GM18517 (cell line): ENCODE measurements at regions not wholly inside any gene's neighbourhood (a gene's known extent, or its start where the extent isn't known, plus 50 kb on each side); places are given as distances from the start of the nearest gene placed in this dataset.
A peak's percentile ranks its signal among the peaks of the same experiment; 100 is the strongest.

ENCODE experiments used
- ATAC-seq: cut with Tn5 transposase; IDR thresholded peaks from one replicate; pipeline ENCODE4 v1.9.1; 2021; ENCODE audit warnings: mild to moderate bottlenecking, moderate library complexity; ENCODE audit not compliant: unreplicated experiment

DNA sequence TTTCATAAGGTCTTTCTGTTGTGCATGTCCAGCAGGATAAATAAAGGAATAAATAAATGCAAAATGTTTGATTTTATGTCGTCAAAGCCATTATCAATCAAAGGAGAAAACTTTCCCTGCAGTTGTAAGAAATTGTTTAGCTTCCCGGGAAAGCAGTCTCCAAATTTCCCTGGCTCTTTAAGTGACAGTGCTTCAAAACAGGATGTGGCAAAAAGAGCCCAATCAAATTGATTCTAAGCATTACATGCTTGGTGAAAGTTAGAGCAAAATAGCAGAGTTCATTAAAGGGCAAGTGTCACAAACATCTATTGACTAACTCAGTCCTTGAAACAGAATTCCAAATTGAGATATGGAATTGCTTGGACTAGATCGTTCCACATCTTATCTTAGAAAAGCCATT is 704.1 kb downstream of the PRELID2 start:
- ATAC-seq: no peak

DNA sequence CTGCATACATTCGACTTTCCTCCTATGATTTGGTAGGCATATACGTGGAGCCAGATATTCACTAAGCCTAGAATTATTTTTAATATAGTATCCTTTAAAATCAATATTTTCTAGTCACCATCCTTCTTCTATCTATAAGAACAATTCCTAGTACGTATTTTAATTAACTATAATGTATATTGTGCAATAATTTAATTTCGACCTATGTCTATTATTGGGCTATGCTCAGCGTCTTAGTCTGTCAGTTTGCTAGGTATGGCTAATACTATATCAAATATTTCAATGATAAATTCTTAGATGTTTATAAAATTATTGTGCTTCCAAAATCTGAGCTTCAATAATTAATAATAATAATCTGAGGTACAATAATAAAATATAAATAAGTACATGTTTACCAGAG is 705.3 kb downstream of the PRELID2 start:
- ATAC-seq: no peak

DNA sequence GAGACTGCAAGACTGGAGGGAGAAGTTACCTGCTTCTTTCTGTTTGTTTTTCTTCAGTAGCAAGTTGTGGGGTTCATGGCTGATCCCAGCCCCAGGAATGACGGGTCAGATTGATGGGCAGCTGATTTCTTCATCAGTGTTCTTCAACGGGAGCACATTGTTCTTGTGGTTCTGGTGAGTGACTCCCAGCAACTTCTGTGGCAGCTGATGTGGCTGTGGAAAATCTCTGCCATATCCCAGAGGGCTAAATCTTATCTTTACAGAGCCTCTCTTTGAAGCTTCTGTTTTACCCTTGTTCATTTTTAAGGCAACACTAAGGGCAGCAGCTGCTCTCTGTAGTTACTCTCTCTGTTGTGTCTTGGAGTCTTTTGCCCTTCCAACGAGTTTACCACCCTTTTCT is 710.3 kb downstream of the PRELID2 start:
- ATAC-seq: no peak

DNA sequence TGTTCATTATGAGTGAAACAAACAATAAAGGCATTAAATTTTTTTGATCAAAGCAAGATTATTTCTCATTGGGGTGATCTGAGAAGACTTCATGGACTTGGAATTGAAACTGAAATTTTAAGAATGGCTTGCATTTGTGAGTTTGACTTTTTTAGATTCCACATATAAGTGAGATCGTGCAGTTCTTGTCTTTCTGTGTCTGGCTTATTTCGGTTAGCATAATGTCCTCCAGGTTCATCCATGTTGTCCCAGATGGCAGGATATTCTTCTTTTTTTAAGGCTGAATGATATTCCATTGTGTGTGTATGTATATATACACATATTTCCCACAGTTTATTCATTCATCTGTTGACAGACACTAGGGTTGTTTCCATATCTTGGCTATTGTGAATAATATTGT is 716.5 kb downstream of the PRELID2 start:
- no peak for ATAC-seq

DNA sequence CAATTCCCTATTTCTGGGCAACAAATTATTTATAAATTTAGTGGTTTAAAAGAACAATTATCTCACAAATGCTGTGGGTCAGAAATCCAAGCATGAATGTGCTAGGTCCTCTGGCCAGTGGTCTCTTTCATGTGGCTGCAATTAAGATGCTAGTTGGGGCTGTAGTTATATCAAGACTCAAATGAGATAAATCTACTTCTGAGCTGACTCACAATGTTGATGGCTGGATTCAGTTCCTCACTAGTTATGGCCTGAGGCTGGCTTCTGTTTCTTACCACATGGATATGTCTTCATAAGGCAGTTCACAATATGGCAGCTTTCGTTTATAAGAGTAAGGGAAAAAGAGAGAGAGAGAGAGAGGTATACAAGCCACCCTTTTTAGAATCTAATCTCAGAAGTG is 717.0 kb downstream of the PRELID2 start:
- no peak for ATAC-seq

DNA sequence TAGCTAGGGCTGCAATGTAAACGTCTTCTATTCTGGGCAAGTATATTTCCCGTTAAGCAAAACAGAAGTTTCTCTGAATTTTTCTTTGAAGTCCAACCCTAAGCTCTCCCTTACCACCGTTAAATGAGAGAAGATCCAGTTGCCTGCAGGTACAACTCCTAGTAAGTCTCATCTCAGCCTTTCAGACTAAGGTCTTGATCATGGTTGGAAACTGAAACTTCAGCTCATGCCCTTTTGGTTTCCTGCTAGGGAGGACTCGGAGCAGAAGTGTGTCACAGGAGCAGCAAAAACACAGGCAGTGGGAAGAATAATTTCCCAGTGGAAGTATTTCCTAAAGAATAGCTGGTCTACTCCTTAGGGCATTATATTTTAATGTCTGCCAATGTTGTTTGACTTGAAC is 717.9 kb downstream of the PRELID2 start:
- ATAC-seq: no peak

- no peak for ATAC-seq
Observed at GRCh38 chr5:145111420-145111819, 723.7 kb downstream of the PRELID2 start.

DNA sequence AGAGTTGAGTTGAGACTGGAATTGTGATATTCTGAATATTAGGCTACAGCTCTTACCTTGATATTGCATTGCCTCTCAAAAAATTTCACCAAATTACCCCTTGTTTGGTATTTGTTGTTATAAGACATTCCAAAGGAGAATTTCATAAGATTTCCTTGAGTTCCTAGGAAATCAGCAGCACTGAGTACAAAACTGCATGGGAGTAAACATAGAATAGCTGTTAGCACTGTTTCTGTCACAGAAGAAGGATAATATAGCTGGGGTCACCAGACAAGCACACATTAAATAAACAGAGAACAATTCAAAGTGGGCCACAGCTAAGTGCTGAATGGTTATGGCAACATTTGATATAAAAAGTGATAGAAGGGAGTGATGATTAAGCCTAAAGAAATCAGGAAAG is 724.3 kb downstream of the PRELID2 start:
- ATAC-seq: no peak

GRCh38 chr5:145110181-145110580 is 725.0 kb downstream of the PRELID2 start:
- ATAC-seq: no peak

DNA sequence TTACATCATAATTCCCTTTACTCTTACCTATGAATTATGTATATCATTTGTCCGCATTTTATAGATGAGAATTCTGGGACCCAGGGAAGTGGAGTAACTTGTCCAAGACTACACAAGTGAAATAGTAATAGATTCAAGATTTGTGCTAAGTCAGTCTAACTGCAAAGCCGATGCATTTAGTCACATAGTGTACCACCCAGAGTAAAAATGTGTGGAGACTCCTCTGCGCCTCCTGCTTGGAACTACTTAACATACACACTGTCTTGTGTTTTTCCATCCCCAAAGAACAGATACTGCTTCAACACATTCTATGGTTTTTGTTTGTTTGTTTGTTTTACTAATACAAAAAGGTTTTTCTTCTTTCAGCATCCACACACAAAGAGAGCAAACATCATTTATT is 729.8 kb downstream of the PRELID2 start:
- ATAC-seq: no peak

DNA sequence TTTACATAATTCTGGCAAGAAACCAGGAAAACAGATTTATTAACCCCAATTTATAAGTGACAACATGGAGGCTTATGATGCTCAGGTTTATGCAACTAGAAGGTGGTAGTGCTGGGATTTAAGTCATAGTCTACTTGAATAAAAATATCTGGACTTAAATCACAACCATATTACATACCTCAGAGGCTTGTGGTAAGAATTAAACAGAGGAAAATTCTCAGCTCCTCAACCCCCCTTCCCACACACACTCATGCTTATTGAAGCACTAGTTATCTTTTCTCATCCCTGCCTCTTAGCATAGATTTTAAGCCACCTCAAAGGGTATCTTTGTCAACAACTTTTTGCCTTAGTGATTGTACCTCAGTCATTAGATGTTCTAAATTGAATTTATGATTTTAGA is 731.0 kb downstream of the PRELID2 start:
- ATAC-seq: no peak

DNA sequence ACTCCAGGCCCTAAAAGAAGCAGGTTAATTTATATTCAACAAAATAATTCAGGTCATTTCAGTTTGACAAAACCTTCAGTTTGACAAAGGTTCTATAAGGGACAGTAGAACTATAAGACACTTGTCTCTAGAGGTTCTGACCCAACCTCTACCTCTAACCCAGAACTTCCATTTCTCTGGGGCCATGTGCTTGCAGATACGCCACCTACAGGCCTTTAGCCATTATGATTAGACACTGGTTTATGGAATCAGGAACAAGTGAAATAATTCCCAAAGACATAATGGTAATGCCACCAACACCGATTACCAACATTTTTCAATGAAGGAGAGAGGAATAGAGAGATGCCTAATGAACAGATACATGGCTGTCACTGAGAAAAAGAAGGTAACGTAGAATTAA is 733.9 kb downstream of the PRELID2 start:
- no peak for ATAC-seq

DNA sequence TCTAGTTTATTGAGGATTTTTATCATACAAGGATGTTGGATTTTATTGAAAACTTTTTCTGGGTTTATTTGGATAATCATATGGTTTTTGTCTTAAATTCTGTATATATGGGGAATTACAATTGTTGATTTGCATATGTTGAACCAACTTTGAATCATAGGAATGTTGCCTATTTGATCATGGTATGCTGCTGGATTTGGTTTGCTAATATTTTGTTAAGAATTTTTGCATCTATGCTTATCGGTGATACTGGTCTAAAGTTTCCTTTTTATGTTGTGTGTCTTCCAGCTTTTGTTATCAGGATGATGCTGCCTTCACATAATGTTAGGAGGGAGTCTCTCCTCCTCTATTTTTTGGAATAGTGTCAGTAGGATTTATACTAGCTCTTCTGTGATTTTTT is 745.0 kb downstream of the PRELID2 start:
- no peak for ATAC-seq

DNA sequence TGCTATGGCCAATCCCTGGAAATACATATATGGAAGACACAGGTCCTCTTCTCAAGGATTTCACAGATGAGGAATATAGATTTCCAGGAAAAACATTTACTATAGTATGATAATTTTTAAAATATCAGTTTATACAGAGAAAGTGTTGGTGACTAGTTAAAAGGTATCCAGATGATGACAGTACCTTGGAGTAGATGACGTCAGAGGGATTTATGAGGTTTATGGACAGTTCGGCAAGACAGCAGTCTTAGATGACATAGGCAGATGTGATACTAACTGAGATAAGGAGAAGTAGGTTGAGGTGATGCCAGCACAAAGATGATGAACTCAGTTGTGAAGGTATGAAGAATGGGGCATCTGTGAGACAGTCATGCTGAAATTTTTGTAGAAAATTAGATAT is 750.3 kb downstream of the PRELID2 start:
- ATAC-seq: no peak

- no peak for ATAC-seq
Observed at GRCh38 chr5:145077028-145077427, 758.1 kb downstream of the PRELID2 start.

GRCh38 chr5:145076040-145076439 is 759.1 kb downstream of the PRELID2 start:
- ATAC-seq: no peak

DNA sequence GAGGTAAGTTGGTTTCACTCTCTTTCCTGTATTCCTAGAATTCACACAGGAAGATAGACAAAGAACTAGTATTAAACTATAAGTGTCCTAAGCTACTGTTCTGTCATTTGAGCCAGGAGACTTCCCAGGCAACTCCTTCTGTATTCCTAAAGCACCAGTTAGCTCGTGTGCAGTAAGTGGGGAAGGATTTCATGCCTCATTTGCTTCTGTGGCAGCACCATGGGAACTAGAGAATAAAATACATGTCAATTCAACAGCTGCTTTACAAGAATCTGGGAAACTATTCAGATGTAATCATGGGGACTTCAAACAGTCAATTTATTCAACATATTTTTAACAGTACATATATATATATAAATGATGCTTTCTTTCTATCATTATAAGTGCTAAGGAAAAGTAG is 762.3 kb downstream of the PRELID2 start:
- ATAC-seq: no peak

DNA sequence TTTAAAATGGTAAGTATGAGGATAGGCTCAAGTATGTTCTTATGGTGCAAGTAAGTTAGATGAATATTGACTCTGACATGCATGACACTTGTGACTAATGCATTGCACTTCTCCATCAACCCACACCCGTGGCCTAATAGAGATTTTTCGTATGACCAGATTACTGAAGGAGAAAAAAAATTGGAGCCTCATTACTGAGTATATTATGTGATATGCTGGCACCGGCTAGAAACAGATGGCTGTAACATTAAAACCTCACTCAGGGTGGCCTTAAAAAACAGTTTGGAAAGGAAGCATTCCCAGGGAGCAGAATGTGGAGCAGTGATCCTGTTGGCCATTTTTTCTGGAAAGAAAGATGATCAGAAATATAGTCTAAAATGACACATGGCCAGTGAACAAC is 766.4 kb downstream of the PRELID2 start:
- no peak for ATAC-seq

DNA sequence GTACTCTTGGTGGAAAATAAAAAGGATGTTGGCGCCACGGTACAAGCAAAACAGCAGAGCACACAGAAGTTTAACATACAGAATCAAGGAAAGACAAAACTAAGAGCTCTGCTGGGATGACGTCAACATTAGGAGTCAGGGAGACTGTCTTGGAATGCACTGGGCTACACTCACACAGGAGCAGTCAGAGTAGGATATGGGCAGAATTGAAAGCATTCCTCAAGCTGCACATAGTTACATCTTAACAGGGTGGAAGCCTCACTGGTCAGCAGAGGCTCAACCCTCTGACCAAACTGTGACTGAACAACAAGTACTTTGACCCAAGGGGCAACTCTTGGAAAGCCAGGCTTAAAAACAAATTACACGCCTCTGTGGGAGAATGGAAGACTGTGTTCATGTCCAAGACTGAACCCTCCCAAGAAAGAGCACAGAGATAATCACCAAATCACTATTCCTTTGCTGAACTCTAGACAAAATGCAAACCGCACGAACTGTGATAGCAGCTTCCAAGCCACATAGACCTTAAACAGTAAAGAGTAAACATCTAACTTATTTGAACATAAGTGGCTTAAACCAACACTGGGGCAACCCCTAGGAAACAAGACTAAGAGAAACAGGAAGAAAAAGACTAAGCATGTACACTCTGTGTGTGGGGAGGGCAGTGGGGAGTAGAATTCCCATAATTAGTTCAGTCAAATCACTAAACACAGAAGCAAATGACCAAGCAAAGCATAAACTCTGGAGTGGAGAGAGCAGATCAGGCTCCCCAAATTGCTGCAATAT is 772.7 kb downstream of the PRELID2 start:
- ATAC-seq: no peak

- peak; percentile 100 for ATAC-seq
Observed at GRCh38 chr5:145056800-145057199, 778.3 kb downstream of the PRELID2 start.

DNA sequence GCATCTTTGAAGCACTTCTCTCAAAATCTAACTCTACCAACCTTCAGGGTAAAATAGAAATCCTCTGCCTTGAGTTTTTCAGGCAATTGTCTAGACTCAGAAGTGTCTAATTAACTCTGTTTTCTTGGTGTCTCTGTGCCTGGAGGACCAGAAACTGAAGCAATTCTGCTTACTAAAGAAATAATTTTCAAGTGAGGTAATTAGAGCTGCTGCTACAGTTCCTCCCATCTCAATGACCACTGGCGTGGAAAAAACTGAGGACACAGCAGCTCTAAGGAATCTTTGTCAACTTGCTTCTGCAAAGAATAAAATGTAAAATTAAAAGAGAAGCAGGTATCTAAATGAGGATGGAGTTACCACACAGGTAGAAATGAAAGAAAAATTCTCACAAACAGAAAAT is 785.0 kb downstream of the PRELID2 start:
- ATAC-seq: no peak

GRCh38 chr5:145044970-145045369 is 790.2 kb downstream of the PRELID2 start:
- ATAC-seq: no peak

DNA sequence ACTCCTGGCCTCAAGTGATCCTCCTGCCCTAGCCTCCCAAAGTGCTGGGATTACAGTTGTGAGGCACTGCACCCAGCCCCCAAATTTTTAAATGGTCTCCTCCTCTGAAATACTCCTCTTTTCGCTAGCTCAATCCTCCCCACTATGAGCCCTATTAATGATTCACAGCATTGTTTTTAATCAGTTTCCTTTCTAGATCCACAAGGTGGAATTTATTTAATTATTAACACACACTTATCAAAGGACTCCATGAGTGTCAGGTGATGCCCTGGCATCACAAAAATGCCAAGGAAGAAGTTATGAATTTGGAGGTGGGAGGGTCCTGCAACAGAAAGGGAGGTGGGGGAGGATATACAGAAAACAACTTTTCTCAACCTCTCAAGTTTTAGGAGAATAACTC is 806.5 kb downstream of the PRELID2 start:
- no peak for ATAC-seq
